ENCODE measurements at regions not wholly inside any gene's neighbourhood (a gene's known extent, or its start where the extent isn't known, plus 50 kb on each side); places are given as distances from the start of the nearest gene placed in this dataset.
"Not testable (repeated sequence)": the region's sequence is repeated elsewhere in the genome, so short reads cannot be mapped to it uniquely, and the experiment has no call there.

DNA sequence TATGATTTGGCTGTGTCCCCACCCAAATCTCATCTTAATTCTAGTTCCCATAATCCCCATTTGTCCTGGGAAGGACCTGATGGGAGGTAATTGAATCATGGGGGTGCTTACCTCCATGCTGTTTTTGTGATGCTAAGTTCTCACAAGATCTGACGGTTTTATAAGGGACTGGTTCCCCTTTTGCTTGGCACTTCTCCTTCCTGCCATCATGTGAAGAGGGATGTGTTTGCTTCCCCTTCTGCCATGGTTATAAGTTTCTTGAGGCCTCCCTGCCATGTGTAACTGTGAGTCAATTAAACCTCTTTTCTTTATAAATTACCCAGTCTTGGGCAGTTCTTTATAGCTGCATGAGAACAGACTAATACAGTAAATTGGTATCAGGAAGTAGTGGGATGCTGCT, 114.1 kb downstream of the ZNF648 start:
- DNase-seq = no peak

DNA sequence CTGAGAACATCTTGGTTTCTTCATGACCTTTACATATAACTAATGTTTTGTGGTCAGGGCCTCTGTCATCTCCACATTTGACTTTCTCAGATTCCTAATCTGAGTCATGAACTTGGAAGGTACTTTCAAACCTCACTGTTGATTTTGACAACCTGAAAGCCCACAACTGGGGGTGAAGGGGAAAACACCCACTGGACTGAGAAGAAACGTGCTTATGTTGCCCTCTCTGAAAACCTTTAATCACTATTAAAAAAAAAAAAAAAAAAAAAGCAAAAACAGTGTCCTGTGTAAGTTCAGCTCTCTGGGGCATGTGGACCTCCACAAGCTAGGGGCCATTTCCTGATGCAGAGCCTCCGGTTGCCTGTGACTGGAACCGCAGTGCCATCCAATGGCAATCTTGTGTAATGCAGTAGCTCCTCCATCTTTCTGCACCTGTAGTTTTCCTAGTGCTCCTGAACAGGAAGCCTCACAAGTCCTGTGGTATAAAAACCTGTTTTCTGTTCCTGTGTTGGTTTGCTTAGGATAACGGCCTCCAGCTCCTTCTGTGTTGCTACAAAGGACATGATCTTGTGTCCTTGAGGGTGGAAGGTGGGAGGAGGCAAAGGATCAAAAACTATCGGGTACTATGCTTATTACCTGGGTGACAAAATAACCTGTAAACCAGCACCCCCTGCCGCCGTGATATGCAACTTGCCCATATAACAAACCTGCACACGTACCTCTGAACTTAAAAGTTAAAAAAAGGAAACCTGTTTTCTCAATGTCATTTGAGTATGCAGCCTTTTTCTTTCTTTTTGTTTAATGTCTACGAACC, 124.5 kb downstream of the ZNF648 start:
- peak; percentile 56 for DNase-seq

DNA sequence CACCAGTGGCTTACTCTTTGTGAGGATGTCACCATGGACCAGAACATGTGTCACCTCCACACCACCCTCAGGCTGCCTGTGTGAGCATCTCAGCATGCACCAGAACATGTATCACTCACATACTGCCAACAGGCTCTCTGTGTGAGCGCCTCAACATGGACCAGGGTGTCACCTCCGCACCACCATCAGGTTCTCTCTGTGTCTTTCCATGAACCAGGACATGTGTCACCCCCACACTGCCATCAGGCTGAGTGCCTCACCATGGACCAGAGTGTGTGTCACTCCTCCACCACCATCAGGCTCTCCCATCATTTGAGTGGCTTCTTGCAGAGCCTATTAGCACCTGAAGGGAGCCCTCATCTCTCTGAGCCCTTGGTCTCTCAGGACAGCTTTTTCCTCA, 125.2 kb downstream of the ZNF648 start:
- DNase-seq = peak; percentile 45

DNA sequence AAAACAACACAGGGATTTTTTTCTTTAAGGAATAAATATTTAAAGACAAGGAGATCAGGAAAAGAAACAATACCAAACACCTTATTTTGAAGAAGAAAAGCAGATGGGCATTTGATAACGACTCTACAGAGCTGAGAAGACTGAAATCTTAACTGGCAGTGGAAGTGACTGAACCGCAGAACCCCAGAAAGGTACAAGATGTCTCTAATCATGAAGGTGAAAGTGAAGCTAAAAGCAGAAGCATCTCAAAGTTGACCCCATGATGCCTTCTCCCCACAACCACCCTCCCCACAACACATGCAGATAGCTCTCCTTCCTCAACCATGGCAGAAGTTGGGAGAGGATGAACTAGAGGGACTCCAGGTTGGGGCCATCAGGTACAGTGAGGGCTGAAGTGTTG, 129.6 kb downstream of the ZNF648 start:
- DNase-seq = no peak

DNA sequence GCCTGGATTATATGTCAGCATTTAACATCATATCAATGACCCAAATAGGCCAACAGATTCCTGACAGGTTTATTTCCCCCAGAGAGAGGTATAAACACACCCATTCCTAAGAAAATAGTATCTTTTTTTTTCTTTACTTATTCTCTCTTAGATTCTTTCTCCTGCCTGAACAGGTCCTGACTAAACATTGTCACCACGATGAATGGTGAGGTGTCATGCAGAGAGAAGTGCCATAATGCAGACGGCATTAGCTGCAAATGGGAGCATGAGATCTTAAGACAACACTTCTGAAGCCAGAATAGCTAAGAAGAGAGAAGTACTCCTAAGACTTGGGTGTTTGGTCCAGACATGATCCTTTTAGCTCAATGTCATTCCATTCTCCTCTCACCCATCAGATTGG, 131.3 kb downstream of the ZNF648 start:
- DNase-seq = no peak

DNA sequence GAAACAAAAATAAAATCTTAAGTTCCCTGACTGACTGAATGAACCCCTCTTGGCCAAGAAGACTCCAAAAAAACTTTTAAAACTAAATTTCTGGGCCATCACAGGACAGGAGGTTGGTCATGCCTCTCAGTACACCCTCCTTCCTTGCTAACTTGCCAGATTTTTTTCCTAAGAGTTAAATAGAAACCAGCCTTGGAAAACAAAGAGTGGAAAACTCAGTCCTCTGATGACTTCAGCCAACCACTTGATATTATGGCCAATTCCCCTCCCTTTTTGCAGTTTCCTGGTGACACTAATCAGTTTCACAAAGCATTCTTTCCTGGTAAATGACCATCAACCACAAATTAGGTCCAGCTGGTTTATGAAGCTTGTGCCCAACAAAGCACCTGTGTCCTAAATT, 134.8 kb downstream of the ZNF648 start:
- DNase-seq = no peak

DNA sequence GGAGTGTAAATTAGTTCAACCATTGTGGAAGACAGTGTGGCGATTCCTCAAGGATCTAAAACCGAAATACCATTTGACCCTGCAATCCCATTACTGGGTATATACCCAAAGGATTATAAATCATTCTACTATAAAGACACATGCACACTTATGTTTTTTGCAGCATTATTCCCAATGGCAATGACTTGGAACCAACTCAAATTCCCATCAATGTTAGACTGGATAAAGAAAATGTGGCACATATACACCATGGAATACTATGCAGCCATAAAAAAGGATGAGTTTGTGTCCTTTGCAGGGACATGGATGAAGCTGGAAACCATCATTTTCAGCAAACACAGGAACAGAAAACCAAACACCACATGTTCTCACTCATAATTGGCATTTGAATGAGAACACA, 137.5 kb downstream of the ZNF648 start:
- not testable (repeated sequence) for DNase-seq

DNA sequence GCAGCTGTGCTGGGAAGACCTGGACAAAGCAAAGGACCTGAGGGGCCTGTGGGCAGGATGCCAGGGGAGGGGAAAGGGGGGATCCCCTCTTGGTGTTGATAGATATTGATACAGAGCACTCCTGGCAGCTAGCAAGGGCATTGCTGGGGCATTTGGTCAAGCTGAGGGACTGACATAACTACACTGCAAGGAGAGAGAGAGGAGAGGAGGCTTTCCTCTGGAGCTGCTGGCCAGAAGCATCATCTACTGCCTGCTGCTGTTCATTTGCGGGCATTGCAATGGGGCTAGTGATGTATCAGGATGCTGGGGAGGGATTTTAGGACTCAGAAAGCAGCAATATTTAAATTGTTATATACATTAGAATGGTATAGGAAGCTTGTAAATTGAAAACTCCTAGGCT, 142.0 kb downstream of the ZNF648 start:
- no peak for DNase-seq

DNA sequence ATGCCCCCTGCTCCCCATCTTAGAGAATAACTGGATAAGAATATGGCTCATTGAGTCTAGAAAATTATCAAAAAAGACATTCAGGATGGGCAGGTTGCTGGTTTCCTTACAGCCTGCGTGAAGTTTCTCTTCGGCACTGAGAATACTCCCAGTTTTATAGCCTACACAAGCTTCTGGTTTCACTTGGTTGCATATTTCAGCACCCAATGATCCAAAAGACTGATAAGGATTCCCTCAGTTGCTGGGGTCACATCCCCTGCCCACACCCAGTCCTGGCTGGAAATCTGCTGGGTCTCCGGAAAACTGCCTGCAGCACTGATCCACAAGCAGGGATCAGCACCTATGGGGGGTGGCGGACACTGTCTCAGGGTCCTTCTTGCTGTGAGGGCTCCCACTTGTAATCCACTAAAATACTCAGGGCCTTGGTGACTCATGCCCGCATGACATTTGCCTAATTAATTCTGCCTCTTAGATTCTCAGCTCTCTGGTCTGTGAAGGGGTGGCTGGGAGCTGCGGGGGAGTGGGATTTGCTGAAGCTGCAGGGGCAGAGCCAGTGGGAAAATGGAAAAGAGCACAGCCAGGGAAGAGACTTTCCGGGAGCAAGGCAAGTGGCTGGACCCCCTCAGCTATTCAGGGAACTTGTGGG, 142.5 kb downstream of the ZNF648 start:
- no peak for DNase-seq

DNA sequence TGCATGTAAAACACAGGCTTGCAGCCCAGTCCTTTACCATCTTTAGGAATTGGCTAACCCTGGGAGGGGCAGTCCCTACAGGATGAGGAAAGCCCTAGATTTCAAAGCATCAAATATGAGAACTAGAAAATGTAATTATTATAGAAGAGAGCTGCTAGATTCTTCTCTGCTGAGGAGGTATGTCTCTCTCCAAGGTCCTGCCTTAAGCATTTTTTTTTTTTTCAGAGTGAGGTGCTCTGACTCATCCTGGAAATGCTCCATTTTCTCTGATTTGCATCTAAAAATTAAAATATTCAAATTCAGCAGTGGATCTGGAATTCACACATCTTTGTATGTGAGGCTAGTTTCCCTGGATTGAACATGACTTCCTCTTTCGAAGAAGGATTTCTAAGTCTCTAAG, 149.8 kb downstream of the ZNF648 start:
- DNase-seq = no peak

DNA sequence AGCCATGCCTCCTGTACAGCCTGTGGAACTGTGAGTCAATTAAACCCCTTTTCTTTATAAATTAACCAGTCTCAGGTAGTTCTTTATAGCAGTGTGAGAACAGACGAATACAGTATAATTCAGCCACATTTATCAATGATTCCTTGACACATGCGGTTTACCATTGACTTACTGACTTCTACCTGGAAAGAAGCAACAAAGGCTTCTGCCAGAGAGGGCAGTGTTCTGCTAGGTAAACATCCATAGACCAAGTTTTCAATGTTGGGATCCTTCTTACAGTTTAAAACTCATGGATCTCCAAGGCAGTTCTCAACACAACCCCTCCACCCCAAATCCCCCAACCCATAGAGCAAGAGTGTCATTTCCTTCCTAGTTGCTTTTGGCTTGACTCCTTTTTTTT, 150.6 kb downstream of the ZNF648 start:
- no peak for DNase-seq

DNA sequence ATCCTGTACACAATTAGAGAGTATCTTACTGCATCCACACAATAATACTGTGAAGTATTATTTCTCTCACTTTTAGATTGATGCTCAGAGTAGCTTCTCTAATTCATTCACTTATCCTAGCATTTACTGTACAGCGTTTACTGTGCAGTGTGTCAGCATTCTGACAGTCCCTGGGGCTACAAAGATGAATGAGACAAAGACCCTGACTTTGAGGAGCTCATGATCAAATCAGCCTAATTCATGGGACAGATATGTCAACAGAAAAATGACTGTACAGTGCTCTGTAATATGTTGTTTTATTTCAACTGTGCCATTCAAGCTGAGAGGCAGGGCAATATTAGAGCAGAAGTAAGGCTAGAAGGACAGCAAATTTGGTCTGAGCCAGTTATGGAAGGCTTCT, 152.5 kb downstream of the ZNF648 start:
- DNase-seq = no peak

DNA sequence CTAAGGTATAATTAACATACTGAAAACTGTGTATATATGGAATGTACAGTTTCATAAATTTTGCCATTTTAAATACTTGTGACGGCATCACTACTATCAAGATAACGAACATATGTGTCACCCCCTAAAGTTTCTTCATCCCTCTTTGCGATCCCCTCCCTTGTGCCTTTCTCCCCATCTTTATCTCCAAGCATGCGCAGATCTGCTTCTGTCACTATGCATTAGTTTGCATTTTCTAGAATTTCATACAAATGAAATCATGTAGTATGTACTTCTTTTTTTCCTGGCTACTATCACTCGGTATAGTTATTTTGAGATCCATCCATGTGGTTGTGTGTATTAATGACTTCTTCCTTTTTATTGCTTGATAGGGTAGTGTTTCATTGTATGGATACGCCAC, 154.9 kb downstream of the ZNF648 start:
- no peak for DNase-seq

DNA sequence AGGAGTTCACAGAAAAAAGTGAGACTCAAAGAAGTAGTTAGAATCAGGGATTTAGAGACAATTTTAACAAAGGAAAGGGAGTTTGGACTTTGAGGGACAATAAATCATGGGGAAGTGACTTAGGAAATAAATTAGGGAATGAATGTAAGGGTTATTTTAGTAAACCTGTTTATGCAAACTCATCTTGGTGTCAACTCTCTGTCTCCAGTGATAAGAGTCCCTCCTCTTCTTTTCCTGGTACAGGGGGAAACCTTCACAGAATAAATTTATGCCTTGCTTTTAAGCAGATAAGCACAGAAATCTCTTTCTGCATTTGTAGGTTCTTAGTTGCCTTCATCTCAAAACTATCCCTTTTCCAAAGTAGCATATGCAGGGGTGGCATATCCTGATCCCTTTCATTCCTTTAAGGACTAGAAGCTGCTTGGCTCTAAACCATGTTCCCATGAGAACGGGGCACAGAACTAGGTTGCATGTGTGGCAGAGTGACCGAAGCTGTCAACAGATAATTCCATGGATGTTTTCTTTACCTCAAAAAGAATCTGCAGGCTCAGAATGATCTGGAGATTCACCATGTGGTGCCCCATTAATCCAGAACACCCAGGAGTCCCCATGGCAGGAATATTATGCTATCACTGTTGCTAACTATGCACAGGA, 155.4 kb downstream of the ZNF648 start:
- DNase-seq = no peak

DNA sequence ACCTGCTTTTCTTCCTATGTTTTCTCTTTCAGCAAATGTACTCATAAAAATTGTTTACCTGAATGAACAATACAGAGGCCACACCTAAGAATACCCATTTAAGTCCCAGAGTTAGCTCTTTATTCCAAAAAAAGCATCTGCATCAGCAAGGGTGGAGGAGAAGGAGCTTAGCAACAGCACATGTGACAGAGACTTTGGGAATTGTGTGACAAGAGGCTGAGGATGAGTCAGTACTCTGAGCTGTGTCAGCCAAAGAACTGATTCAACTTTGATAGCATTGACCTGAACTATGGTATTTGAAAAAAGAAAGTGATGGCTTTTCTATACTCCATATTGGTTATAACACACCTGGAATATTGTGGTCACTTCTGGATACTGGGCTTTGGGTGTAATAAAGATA, 162.7 kb downstream of the ZNF648 start:
- DNase-seq = no peak

DNA sequence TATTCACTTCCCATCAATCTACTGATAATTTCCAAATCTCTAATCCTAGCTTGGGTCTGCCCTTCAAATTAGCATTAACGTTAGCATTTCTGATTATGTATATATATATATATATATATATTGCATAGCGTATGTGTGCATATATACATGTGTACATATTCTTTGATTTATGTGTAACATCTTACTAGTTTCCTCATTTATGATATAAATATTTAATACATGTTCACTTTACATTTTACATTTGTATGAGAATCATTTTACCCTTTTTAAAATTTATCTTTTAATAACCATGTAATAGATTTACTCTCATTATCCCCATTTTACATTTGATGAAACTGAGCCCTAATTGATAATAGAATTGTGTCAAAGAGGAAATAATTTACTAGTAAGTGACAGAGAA, 164.7 kb downstream of the ZNF648 start:
- no peak for DNase-seq

DNA sequence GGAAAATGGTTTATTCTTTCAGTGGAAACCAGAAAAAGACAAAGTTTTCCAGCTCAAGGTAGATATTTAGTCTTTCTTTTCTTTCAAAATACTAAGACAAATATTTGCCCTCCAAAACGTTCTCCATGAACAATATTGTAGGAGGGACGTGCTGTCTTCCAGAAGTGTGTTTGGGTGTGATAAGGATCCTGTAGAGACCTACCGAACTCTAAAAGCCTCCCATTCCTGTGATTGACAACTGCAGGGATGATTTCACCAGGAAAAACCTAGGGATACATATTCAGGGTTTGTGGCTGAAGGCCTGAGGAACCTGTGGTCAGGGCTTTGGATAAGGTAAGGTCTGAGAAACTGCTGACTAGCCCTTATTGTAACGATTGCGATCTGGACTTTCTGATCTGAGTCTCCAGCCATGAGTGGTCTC, 167.1 kb downstream of the ZNF648 start:
- DNase-seq = no peak

DNA sequence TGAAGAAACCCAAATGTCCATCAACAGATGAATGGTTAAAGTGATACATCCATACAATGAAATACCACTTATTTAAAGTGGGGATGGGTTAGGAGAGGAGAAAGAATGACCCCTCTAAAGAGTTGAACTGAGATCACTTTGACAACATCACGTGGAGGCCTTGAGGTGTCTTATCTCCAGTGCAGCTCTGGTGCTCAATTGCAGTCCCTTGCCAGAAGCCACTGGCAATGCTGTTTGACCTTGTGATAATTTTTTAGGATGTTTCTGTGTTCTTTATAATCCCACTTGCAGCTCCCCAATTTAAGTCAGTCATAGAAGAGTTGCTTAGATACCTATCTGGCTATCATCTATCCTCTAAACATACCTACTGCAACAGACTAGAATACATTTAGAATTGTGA, 167.6 kb downstream of the ZNF648 start:
- no peak for DNase-seq

DNA sequence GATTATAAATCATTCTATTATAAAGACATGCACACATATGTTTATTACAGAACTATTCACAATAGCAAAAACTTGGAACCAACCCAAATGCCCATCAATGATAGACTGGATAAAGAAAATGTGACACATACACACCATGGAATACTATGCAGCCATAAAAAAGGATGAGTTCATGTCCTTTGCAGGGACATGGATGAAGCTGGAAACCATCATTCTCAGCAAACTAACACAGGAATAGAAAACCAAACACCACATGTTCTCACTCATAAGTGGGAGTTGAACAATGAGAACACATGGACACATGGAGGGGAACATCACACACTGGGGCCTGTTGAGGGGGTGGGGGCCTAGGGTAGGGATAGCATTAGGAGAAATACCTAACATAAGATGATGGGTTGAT, 168.4 kb downstream of the ZNF648 start:
- DNase-seq = not testable (repeated sequence)

DNA sequence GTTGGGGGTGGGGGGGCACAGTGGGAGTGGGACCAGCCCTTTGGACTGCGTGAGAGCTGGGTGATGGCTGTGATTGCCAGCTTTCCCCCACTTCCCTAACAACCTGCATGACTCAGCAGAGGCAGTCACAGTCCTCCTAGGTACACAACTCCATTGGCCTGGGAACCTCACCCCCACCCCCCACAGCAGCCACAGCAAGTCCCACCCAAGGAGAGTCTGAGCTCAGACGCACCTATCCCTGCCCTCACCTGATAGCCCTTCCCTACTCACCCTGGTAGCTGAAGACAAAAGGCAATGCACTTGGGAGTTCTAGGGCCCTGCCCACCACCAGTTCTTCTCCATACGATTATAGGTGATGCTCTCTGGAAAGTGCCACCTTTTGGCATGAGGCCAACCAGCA, 188.9 kb downstream of the ZNF648 start:
- DNase-seq = no peak

DNA sequence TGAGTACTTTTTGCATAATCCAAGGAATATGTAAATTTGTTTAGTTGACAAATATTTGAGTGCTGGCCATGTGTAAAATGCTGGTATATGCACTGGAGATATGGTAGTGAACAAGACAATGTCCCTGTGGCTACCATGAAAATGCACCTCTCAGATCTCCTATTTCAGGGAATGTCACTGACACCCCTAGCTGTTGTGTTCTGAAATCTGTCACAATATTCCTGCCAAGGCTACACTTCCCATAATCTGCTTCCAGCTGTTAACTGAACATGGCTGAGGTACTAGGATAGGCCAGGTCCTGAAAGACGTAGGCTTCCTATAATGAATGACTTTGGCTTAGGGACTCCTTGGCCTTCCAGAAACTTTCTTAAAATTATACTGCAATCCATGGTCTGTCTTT, 197.8 kb downstream of the ZNF648 start:
- no peak for DNase-seq

DNA sequence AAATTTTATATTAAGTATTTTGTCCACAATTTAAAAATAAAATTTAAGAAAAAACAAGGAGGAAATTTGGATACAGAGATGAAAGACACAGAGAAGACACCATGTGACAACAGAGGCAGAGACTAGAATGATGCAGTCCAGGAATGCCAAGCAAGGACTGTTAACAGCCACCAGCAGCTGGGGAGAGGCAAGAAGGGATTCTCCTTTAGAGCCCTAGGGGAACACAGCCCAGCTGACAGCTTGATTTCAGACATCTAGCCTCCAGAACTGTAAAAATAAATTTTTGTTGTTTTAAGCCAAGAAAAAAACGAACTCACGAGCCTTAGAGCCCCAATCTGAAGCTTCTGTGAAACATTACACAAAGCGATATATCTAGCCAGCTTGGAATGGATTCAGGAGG, 198.5 kb downstream of the ZNF648 start:
- no peak for DNase-seq

DNA sequence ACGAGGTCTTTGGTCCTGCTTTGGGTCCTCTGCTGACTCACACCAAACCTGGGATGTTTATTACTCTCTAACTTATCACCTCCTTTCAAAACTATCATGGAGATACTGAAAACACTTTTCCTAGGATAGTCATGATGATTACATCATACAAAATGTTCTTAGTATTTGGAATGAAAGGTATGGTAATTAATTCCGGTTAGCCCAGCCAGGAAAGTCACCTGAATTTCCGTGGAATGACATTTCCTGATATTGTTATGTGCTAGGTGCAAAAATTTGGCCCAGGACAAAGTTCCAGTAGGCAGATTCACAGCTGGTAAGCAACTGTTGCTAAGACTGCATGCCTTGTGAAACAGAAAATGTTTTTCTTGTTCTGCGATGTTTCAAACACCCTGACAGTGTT, 203.4 kb downstream of the ZNF648 start:
- DNase-seq = no peak
